ENCODE measurements at regions not wholly inside any gene's neighbourhood (a gene's known extent, or its start where the extent isn't known, plus 50 kb on each side); places are given as distances from the start of the nearest gene placed in this dataset.
"Not testable (repeated sequence)": the region's sequence is repeated elsewhere in the genome, so short reads cannot be mapped to it uniquely, and the experiment has no call there.

DNA sequence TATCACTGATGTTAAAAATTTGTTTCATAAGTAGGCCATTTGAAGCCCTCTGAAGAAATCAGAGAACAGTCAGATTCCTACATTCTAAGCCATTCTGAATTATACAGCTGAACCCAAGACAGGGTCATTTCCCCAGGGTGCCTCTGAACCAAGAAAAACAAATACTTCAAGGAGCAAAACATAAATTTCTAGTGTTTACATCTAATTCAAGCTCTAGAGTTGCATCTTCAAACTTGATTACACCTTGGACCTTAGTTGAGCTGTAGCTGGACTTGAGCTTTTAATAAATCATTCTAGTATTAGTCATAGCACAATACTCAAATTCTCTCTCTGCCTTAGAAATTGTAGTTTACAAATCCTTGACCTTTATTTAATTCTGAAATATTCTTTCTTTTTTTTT, 87.6 kb upstream of the IL15 start:
- H2AFZ ChIP-seq (ENCODE audit: low read length, unreplicated experiment) = no peak overlapping the region

DNA sequence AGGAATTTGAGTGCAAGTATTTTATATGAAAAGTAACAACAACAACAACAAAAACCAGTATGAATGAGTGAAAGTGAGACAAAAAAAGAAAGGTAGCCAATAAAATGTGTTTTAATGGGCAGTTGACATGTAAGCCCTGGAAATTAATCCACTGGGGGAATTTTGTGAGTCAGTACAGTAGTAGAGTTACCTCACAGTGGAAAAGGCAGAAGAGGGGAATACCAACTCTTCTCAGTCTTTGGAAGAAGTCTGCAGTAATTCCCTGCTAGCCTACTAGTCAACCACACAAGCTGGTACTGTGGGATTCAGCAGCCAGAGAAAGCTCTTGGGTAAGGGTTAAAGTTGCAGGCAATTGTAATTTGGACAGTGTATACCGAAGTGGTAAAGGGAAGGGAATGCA, 76.3 kb upstream of the IL15 start:
- Histone ChIP-seq H3K27me3 (ENCODE audit: insufficient read depth, low read length) (no peaks in the 10 kb centered on the region), H2AFZ (ENCODE audit: low read length, unreplicated experiment) (no peak overlapping the region), H3K79me2 (ENCODE audit: control insufficient read depth, insufficient read depth, low read length, unreplicated experiment) (no peaks in the 10 kb centered on the region), H3K36me3 (ENCODE audit: insufficient read depth, low read length) (no peaks in the 10 kb centered on the region), H3K4me1 (ENCODE audit: control insufficient read depth, insufficient read depth, low read length, unreplicated experiment) (peaks cover 9% of the 10 kb centered on the region), H3K4me3 (ENCODE audit: low read depth, low read length) (no peak overlapping the region), H3K27ac (ENCODE audit: low read depth, low read length) (no peak overlapping the region)

More for the DNA sequence above, 87.6 kb upstream of the IL15 start:
- H3K4me1 ChIP-seq (ENCODE audit: control insufficient read depth, insufficient read depth, low read length, unreplicated experiment) = no peaks in the 10 kb centered on the region
- no peaks in the 10 kb centered on the region for H3K36me3 ChIP-seq (ENCODE audit: insufficient read depth, low read length)
- no peak overlapping the region for H3K27ac ChIP-seq (ENCODE audit: low read depth, low read length)
- H3K79me2 ChIP-seq (ENCODE audit: control insufficient read depth, insufficient read depth, low read length, unreplicated experiment) = no peaks in the 10 kb centered on the region
- no peak overlapping the region for H3K4me3 ChIP-seq (ENCODE audit: low read depth, low read length)
- H3K27me3 ChIP-seq (ENCODE audit: insufficient read depth, low read length) = no peaks in the 10 kb centered on the region

DNA sequence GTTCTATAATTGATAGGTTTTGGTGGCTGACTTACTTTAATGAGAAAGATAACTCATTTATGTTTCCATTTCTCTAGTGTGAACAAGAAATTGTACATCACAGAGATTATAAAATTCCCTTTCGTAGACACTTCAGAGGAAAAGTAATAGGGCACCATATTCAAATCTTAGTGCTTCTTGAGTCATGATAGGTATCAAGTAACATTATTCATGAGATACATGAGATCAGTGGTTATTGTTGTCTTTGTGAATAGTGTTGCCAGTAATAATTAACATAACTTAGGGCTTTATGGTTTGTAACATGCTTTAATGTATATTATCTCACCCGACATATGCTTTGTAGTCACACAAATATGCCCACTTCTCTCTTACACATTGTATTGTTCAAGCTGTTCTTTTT, 73.7 kb upstream of the IL15 start:
- H2AFZ ChIP-seq (ENCODE audit: low read length, unreplicated experiment) = no peak overlapping the region
- no peaks in the 10 kb centered on the region for H3K27me3 ChIP-seq (ENCODE audit: insufficient read depth, low read length)
- no peak overlapping the region for H3K4me3 ChIP-seq (ENCODE audit: low read depth, low read length)
- H3K79me2 ChIP-seq (ENCODE audit: control insufficient read depth, insufficient read depth, low read length, unreplicated experiment) = no peaks in the 10 kb centered on the region
- H3K4me1 ChIP-seq (ENCODE audit: control insufficient read depth, insufficient read depth, low read length, unreplicated experiment) = peaks cover 9% of the 10 kb centered on the region
- H3K27ac ChIP-seq (ENCODE audit: low read depth, low read length) = no peak overlapping the region
- H3K36me3 ChIP-seq (ENCODE audit: insufficient read depth, low read length) = no peaks in the 10 kb centered on the region

DNA sequence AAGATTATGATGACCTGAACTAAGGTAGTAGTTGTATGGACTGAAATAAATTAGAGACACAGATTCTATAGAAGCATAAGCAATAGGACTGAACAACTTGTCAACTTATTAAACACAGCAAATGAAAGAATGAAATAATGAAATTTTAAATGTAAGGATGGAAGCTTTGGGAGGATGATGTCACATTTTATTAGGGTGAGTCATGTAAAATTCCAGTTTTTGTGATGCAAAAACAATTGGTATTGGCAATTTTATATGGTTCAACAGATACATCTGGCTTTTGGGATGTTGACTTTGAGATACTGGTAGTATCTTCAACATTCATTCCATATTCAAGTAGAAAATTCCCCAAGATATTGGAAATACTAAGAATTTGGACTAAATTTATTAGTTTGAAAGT, 72.7 kb upstream of the IL15 start:
- Histone ChIP-seq H3K4me1 (ENCODE audit: control insufficient read depth, insufficient read depth, low read length, unreplicated experiment) (peaks cover 9% of the 10 kb centered on the region), H3K27ac (ENCODE audit: low read depth, low read length) (no peak overlapping the region), H3K4me3 (ENCODE audit: low read depth, low read length) (no peak overlapping the region), H3K79me2 (ENCODE audit: control insufficient read depth, insufficient read depth, low read length, unreplicated experiment) (no peaks in the 10 kb centered on the region), H2AFZ (ENCODE audit: low read length, unreplicated experiment) (no peak overlapping the region), H3K36me3 (ENCODE audit: insufficient read depth, low read length) (no peaks in the 10 kb centered on the region), H3K27me3 (ENCODE audit: insufficient read depth, low read length) (no peaks in the 10 kb centered on the region)

DNA sequence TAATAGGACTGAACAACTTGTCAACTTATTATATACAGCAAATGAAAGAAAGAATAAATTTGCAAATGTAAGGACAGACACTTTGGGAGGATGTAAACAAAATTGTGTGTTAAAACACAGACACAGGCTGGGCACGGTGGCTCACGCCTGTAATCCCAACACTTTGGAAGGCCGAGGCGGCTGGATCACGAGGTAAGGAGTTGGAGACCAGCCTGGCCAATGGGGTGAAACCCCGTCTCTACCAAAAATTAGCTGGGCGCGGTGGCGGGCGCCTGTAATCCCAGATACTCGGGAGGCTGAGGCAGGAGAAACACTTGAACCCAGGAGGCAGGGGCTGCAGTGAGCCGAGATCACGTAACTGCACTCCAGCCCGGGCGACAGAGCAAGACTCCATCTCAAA, 71.4 kb upstream of the IL15 start:
- not testable (repeated sequence) for H3K27ac ChIP-seq (ENCODE audit: low read depth, low read length); H3K36me3 ChIP-seq (ENCODE audit: insufficient read depth, low read length); H3K27me3 ChIP-seq (ENCODE audit: insufficient read depth, low read length); H3K79me2 ChIP-seq (ENCODE audit: control insufficient read depth, insufficient read depth, low read length, unreplicated experiment); H2AFZ ChIP-seq (ENCODE audit: low read length, unreplicated experiment); H3K4me3 ChIP-seq (ENCODE audit: low read depth, low read length)
- peaks cover 17% of the 10 kb centered on the region for H3K4me1 ChIP-seq (ENCODE audit: control insufficient read depth, insufficient read depth, low read length, unreplicated experiment)

DNA sequence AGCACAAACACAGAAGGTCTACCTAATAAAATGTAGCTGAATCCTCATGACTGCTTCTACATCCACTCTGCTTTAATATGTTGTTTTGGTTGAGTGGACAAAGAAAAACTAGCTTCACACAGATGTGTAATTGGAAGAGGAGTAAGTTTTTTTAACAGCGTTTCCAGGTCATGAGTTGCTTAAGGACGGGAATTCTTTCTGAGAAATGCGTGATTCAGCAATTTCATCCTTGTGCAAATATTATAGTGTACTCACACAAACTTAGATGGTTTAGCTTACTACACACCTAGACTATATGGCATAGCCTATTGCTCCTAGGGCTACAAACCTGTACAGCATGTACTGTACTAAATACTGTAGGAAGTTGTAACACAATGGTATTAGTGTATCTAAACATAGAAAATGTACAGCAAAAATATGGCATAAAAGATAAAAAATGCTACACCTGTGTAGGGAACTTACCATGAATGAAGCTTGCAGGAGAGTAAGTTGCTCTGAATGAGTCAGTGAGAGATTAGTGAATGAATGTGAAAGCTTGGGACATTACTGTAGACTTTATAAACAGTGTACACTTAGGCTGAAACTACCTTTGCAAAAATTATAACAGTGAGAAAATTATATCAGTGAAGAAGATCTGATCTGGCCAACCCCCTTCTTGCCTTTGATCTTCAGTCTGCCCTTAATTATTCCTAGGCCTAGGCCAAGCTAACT, 70.8 kb upstream of the IL15 start:
- Histone ChIP-seq H3K27ac (ENCODE audit: low read depth, low read length) (no peak overlapping the region), H2AFZ (ENCODE audit: low read length, unreplicated experiment) (no peak overlapping the region), H3K4me3 (ENCODE audit: low read depth, low read length) (no peak overlapping the region), H3K4me1 (ENCODE audit: control insufficient read depth, insufficient read depth, low read length, unreplicated experiment) (peaks cover 21% of the 10 kb centered on the region), H3K36me3 (ENCODE audit: insufficient read depth, low read length) (no peaks in the 10 kb centered on the region), H3K79me2 (ENCODE audit: control insufficient read depth, insufficient read depth, low read length, unreplicated experiment) (no peaks in the 10 kb centered on the region), H3K27me3 (ENCODE audit: insufficient read depth, low read length) (no peaks in the 10 kb centered on the region)

DNA sequence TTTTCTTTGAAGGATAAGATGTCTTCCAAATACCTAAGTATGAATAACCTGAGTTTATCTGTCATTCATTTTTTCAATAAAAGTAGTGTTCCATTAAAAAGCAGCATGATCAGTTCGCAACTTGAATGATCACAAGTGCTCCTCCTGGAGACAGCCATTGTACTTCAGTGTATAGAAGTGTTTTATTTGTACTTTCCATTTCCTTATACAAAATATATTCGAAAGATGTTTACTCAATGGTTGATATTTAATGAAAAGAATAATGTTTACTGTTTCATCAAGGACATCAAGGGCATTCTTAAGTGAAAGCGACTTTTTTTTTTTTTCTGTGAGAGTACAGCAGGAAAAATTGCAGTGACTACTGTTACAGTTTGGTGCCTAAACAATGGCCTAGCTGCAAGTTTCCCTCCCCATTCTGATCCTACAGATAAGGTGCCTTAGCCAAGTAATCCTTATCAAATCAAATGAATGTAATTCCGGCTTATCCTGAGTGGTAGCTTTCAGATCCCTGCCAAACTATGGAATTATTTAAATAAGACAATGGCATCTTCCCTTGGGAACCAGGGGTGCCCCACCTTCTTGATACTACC, 69.0 kb upstream of the IL15 start:
- no peak overlapping the region for H3K27ac ChIP-seq (ENCODE audit: low read depth, low read length)
- H3K4me3 ChIP-seq (ENCODE audit: low read depth, low read length) = no peak overlapping the region
- no peaks in the 10 kb centered on the region for H3K27me3 ChIP-seq (ENCODE audit: insufficient read depth, low read length)
- H3K79me2 ChIP-seq (ENCODE audit: control insufficient read depth, insufficient read depth, low read length, unreplicated experiment) = no peaks in the 10 kb centered on the region
- H2AFZ ChIP-seq (ENCODE audit: low read length, unreplicated experiment) = no peak overlapping the region
- no peaks in the 10 kb centered on the region for H3K36me3 ChIP-seq (ENCODE audit: insufficient read depth, low read length)
- peaks cover 32% of the 10 kb centered on the region for H3K4me1 ChIP-seq (ENCODE audit: control insufficient read depth, insufficient read depth, low read length, unreplicated experiment)

DNA sequence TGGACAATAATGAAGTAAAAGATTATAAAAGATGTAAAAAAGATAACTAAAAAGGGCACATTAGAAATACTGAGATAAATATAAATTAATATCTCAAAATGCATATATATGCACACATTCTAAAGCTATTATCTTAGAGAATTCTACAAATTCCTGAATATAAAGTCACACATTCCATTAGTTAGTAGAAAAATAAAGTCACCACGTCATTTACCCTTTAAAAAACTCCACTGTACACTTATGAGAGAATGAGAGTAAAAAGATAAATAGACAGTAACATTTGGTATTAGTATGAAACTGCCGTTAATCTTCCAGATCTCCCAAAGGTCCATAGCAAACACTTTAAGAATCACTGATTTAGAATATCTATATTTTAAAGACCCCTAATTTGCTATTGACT, 67.2 kb upstream of the IL15 start:
- Histone ChIP-seq H3K36me3 (ENCODE audit: insufficient read depth, low read length) (no peaks in the 10 kb centered on the region), H3K79me2 (ENCODE audit: control insufficient read depth, insufficient read depth, low read length, unreplicated experiment) (no peaks in the 10 kb centered on the region), H3K4me3 (ENCODE audit: low read depth, low read length) (no peak overlapping the region), H2AFZ (ENCODE audit: low read length, unreplicated experiment) (peak overlapping the region; percentile 78), H3K27ac (ENCODE audit: low read depth, low read length) (peak overlapping the region; percentile 68), H3K27me3 (ENCODE audit: insufficient read depth, low read length) (no peaks in the 10 kb centered on the region), H3K4me1 (ENCODE audit: control insufficient read depth, insufficient read depth, low read length, unreplicated experiment) (peaks cover 24% of the 10 kb centered on the region)

DNA sequence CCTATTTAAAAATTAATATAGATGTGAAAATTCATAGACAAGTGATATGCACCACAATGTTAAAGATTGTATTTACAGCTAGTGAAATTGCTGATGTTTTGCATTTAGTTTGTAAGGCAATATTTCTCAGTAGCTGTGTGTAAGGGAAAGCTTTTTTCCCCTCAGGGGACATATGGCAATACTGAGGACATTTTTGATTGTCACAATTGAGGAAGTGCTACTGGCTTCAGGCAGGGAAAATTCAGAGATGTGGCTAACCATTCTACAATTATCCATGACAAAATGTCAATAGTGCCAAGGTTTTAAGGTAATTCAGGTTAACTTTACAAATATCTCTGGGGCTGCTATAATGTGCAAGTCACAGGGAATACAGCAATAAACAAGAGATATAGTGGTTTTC, 66.1 kb upstream of the IL15 start:
- Histone ChIP-seq H3K27me3 (ENCODE audit: insufficient read depth, low read length) (no peaks in the 10 kb centered on the region), H3K4me1 (ENCODE audit: control insufficient read depth, insufficient read depth, low read length, unreplicated experiment) (peaks cover 23% of the 10 kb centered on the region), H2AFZ (ENCODE audit: low read length, unreplicated experiment) (no peak overlapping the region), H3K4me3 (ENCODE audit: low read depth, low read length) (no peak overlapping the region), H3K27ac (ENCODE audit: low read depth, low read length) (no peak overlapping the region), H3K79me2 (ENCODE audit: control insufficient read depth, insufficient read depth, low read length, unreplicated experiment) (no peaks in the 10 kb centered on the region), H3K36me3 (ENCODE audit: insufficient read depth, low read length) (no peaks in the 10 kb centered on the region)

DNA sequence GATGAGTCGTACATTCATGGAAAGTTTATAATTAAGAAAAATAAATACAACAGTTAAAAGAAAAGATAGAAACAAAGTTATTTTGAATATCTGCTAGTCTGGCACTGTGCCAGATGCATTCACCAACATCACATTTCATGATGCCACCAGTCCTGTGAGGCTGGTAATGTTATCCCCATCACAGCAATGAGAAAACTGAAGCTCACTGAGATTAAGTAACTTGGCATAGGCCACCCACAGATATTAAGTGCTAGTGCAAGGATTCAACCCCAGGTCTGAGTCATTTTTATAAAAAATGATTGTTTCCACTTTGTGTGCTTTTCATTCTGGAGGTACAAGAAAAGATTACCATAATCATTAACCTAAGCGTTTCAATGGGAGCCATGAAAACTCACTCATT, 65.0 kb upstream of the IL15 start:
- Histone ChIP-seq H2AFZ (ENCODE audit: low read length, unreplicated experiment) (no peak overlapping the region), H3K27me3 (ENCODE audit: insufficient read depth, low read length) (no peaks in the 10 kb centered on the region), H3K36me3 (ENCODE audit: insufficient read depth, low read length) (no peaks in the 10 kb centered on the region), H3K4me3 (ENCODE audit: low read depth, low read length) (no peak overlapping the region), H3K79me2 (ENCODE audit: control insufficient read depth, insufficient read depth, low read length, unreplicated experiment) (no peaks in the 10 kb centered on the region), H3K27ac (ENCODE audit: low read depth, low read length) (peak overlapping the region; percentile 15; the same call in 1 of the 2 replicates), H3K4me1 (ENCODE audit: control insufficient read depth, insufficient read depth, low read length, unreplicated experiment) (peaks cover 29% of the 10 kb centered on the region)

DNA sequence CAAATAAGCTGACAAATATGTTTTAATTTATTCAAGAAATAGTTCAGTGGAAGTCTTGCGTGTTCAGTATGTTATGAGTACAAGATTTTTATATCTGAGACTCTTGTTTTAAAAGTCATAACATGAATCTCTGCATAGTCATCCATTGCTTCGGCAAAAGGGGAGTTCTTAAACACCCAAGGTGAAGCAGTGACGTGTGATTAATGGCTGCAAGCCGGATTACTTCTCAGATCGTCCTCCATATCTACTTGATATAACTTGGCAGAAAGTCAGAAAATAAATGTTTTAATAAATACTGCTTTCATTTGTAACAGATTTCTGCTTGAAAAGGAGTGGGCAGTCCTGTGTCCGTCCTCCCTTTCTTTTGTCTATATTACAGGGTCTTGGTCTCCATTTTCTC, 64.6 kb upstream of the IL15 start:
- Histone ChIP-seq H3K4me3 (ENCODE audit: low read depth, low read length) (no peak overlapping the region), H3K27me3 (ENCODE audit: insufficient read depth, low read length) (no peaks in the 10 kb centered on the region), H3K79me2 (ENCODE audit: control insufficient read depth, insufficient read depth, low read length, unreplicated experiment) (no peaks in the 10 kb centered on the region), H2AFZ (ENCODE audit: low read length, unreplicated experiment) (no peak overlapping the region), H3K4me1 (ENCODE audit: control insufficient read depth, insufficient read depth, low read length, unreplicated experiment) (peaks cover 29% of the 10 kb centered on the region), H3K36me3 (ENCODE audit: insufficient read depth, low read length) (no peaks in the 10 kb centered on the region), H3K27ac (ENCODE audit: low read depth, low read length) (peak overlapping the region; percentile 15; the same call in 1 of the 2 replicates)
